Activated CD8-positive, alpha-beta memory T cell treated with anti-CD3 and anti-CD28 coated beads, Interleukin-2, amount 50 U/mL, for 48 hours (primary cell): ENCODE measurements at regions not wholly inside any gene's neighbourhood (a gene's known extent, or its start where the extent isn't known, plus 50 kb on each side); places are given as distances from the start of the nearest gene placed in this dataset.

Experiments used
- DNase-seq: peaks from one replicate; pipeline ENCODE4 v3.0.0-alpha.2; 2020

DNA sequence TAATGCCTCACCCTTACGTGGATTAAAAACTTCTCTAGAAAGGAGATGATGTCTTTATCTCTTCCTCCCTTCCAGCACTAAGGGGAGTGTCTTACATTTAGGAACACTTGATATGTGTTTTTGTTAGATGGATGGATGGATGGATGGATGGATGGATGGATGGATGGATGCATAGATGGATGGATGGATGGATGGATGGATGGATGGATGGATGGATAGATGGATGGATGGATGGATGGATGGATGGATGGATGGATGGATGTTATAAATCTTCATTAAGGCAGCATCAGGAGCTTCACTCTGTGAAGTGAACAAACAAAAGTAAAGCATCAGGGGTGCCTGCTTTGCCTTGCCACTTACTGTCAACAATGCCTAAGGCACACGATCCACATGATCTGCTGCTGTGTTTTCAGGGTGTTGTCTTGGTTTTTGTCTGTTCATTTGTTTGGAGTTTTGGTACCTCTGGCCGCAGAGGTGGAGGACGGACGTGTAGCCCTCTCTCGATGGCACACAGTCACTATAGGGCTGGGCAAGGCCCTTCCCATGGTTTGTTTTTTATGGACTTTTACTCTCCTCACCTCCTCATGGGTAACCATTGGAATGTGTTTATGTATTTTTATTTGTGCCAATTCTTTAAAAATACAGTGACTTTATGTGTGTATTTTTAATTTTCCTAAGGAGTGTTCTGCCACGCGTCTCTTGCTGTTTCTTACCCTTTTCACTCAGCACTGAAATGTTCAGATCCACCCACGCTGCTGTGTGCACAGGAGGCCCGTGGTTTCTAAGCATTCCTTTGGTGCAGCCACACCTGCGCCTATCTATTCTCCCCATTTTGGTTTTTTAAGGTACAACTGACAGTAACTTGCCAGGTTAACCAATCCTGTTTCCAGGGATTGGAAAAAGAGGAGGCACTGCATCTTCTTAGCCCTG, 91.8 kb upstream of the ENPP6 start:
- no peak for DNase-seq

DNA sequence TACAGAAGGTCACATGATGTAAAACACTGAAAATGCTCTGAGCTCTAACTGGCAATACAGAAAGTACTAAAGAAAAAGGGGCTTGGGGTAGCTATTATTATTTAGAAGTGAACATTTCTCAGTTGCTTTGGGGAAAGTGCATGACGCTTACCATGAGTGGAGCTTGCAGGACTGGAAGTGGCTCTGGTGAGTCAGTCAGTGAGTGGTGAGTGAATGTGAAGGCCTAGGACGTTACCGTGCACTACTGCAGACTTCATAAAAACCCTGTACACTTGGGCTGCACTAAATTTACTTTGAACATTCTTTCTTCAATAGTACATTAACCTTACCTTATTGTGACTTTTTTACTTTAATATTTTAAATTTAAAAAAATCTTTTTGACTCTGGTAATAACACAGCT, 89.3 kb upstream of the ENPP6 start:
- no peak for DNase-seq

DNA sequence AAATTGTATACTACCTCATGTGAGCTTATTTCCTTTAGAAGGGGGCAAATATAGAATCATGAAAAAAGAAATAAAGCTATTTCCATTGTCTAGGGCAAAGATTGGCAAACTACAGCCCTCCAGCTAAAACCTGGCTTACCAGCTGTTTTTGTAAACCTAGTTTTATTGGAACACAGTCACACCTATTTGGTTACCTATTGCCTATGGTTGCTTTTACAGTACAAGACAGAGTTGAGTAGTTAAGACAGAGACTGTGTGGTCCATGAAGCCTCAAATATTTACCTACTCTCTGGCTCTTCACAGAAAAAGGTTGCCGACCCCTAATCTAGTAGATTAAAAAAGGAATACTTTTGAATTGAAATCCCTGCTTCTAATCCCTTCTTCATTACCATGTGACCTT, 88.8 kb upstream of the ENPP6 start:
- no peak for DNase-seq

- DNase-seq = no peak
These were observed 83.1 kb upstream of the ENPP6 start for GRCh38 chr4:184300816-184301215.

- DNase-seq = no peak
These were observed 80.6 kb upstream of the ENPP6 start for GRCh38 chr4:184298254-184298653.

GRCh38 chr4:184295206-184295605, 77.5 kb upstream of the ENPP6 start:
- no peak for DNase-seq

DNA sequence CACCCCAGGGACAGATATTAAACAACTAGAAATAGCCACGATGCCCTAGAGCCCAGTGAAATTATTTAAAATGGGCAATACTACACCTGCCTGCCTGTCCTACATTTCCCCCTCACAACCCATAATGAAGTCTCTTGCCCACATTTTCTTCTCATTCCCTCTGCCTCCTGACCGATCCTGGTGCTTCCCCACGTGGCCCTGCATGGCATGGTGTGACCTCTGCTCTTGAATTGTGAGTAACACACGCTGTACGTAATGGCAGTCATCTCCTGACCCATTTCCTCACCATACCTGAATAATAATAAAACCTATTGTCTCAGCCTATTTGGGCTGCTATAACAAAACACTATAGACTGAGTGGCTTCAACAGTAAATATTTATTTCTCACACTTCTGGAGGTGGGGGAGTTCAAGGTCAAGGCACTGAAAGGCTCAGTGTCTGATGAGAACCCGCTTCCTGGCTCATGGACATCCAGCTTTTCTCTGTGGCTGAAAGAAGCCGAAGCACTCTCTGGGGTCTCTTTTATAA, 77.0 kb upstream of the ENPP6 start:
- peak; percentile 18 for DNase-seq

DNA sequence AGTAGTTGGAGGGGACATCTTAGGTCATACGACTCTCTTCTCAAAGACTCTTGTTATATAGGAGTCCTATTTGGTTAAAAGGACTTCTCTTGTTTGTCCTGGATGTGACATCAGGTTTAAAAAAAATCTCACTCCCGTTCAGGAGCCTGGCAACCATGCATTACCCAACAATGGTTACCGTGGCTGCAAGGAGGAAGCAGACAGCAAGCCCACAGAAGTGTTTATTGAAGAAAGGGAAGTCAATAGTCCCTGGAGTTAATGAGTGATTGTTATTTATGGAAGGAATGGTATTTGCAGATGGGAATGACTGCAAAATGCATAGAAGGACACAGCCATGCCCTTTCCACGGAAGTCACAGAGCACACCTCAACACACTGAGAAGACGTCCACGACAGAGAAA, 75.9 kb upstream of the ENPP6 start:
- DNase-seq = no peak

DNA sequence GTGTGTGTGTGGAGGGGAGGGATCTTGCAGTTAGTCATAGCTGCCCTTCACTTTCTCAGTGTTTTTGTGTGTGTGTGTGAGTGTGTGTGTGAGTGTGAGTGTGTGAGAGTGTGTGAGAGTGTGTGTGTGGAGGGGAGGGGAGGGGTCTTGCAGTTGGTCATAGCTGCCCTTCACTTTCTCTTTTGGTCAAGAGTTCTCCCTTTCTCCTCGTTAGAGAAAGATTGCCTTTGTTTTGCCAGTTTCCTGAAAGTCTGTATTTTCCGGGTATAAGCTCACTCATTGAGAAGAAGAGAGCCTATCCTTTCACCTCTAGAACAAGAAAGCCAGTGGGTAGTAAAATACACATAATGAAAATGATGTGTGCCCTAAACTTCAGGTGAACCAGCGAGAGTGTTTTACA, 75.2 kb upstream of the ENPP6 start:
- DNase-seq = no peak

DNA sequence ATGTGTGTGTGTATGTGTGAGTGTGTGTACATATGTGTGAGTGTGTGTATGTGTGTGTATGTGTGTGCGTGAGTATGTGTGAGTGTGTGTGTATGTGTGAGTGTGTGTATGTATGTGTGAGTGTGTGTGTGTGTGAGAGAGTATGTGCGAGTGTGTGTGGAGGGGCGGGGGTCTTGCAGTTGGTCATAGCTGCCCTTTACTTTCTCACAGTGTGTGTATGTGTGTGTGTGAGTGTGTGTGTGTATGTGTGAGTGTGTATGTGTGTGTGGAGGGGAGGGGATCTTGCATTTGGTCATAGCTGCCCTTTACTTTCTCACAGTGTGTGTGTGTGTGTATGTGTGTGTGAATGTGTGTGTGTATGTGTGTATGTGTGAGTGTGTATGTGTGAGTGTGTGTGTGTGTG, 74.8 kb upstream of the ENPP6 start:
- no peak for DNase-seq

DNA sequence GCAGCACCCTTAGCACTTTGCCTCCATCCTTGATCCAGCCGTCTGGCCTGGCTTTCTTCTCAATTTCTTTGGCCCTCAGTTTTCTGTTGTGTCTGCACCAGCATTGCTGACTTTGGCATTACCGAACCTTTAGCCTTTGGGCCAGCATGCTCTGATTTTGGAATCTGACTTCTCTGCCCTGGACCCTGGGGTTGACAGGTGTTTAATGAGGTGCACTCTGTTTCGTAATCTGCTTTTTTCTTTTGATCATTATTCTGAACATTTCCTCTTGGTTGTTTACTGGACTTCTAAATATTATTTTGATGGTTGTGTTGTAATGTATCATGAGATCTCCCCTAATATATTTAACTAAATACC, 71.5 kb upstream of the ENPP6 start:
- no peak for DNase-seq

GRCh38 chr4:184288451-184289178, 70.9 kb upstream of the ENPP6 start:
- no peak for DNase-seq

DNA sequence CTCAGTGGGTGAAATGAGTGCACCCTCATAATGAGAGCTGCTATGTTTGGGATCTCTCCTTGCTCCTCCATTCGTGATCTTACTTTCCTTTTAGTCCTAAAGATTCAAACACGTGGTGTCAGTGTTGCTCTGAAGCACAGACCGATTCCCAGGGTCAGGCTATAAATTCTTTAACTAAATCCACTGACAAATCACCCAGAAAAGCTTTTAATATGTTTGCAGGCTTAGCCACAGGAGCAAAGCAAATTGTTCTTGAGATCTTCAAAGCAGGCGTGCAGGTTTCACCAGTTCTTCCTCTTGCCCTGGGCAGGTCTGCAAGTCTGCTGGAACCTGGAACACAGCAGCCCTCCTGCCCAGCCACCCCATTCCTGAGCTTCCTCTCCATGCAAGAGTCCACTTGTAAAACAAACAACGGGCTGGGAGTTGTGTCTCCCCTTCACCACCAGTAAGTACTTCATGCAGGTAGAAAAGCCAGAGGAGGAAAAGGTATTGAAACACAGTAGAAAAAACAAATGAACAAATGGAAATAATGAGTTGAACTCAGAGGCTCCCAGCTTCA, 70.1 kb upstream of the ENPP6 start:
- no peak for DNase-seq

GRCh38 chr4:184286358-184286757, 68.7 kb upstream of the ENPP6 start:
- no peak for DNase-seq

- DNase-seq = no peak
These were observed 67.1 kb upstream of the ENPP6 start for GRCh38 chr4:184284742-184285141.

- DNase-seq = no peak
These were observed 66.6 kb upstream of the ENPP6 start for GRCh38 chr4:184284336-184284690.

- no peak for DNase-seq
These were observed 66.1 kb upstream of the ENPP6 start for GRCh38 chr4:184283659-184284335.

DNA sequence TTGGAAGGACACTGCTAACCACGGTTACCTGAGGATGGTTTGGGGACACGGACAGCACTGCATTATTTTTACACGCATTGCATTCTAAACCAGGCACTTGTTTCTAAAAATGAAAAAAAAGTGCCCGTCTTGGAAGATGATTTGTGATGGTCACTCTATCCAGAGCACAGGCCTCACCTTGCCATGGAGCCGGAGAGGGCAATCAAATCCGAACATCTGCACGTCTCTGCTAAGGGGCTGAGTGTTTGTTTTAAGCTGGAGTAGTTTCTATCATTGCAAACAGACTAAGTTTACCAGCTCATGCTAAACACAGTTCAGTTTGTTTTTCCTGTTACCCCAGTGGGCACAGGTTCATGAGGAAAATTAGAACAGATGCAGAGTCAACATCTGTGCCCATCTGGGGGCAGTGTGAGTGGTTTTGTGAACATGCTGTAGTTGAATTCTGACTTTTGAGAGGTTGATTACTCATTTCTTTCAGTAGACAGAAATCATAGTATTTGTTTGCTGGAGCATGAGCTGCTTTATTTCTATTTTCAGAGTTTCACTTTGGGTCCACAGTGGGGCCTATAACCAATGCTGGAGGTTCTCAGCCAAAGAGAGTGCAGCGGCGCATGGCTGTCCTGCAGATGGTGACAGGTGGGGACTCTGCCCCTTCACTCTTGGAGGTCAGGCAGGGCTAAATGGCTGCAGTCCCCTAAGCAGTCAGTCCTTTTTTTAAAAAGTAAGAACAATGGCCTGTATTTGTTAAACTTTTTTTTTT, 65.4 kb upstream of the ENPP6 start:
- no peak for DNase-seq

GRCh38 chr4:184282251-184282713, 64.6 kb upstream of the ENPP6 start:
- DNase-seq = peak; percentile 79

GRCh38 chr4:184281231-184282139, 63.8 kb upstream of the ENPP6 start:
- DNase-seq = peak; percentile 54

DNA sequence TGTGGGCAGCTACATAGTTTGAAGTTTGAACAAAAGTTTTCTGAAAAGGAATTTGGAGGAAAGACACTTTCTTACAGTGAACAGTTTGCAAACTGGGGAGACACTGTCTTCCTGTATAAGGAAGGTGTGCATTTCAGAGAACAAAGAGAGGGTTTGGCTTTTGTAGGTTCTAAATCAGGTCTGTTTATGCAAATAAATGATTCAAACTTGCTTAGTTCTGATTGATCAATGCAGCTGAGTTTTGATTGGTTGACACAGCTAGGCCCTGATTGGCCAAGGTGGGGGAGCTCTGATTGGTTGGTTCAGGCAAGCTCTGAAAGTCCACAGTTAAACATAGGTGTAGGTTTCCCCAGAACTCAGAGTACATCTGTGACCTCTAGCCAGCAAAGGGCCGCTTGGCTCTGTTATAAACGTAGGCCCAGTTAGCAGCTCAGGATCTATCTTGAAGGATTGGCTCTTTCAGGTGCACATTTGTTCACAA, 63.0 kb upstream of the ENPP6 start:
- peak; percentile 59 for DNase-seq
